K562 (cell line): ENCODE measurements at regions not wholly inside any gene's neighbourhood (a gene's known extent, or its start where the extent isn't known, plus 50 kb on each side); places are given as distances from the start of the nearest gene placed in this dataset.

Source experiments
- EHMT2 ChIP-seq: fragments of 450-650 bp; IDR thresholded peaks from 2 replicates; pipeline ENCODE4 v1.6.1; 2018; ENCODE audit warnings: antibody characterized with exemption
- ESRRB ChIP-seq: fragments of 250-450 bp; sonication (Bioruptor Pico); IDR thresholded peaks from 2 replicates; pipeline ENCODE4 v1.5.0; 2020; ENCODE audit warnings: mild to moderate bottlenecking, moderate library complexity, borderline replicate concordance
- FOXK1 ChIP-seq: sonication (generic); formaldehyde crosslinking; IDR thresholded peaks from 2 replicates; pipeline ENCODE4 v1.8.0; 2022; ENCODE audit warnings: missing genetic modification reagents, mild to moderate bottlenecking, borderline replicate concordance
- KAT7 ChIP-seq: sonication (generic); formaldehyde crosslinking; IDR thresholded peaks from 2 replicates; pipeline ENCODE4 v1.8.0; 2022; ENCODE audit warnings: missing genetic modification reagents, mild to moderate bottlenecking, borderline replicate concordance
- KDM5B ChIP-seq: fragments of 200-600 bp; sonication (generic); IDR thresholded peaks from 2 replicates; pipeline ENCODE4 v1.6.1; 2012; ENCODE audit warnings: low read depth, mild to moderate bottlenecking, moderate library complexity, low read length, control low read depth, inconsistent platforms; ENCODE audit not compliant: insufficient replicate concordance
- RBM25 ChIP-seq: fragments of 200-400 bp; formaldehyde crosslinking; IDR thresholded peaks from 2 replicates; pipeline ENCODE4 v1.6.1; 2018; ENCODE audit warnings: low read length, low read depth, moderate library complexity; ENCODE audit not compliant: severe bottlenecking
- TARDBP ChIP-seq: fragments of 450-650 bp; IDR thresholded peaks from 2 replicates; pipeline ENCODE4 v1.6.1; 2016
- ZBTB8A ChIP-seq: fragments of 450-650 bp; IDR thresholded peaks from 2 replicates; pipeline ENCODE4 v1.6.1; 2018; ENCODE audit warnings: mild to moderate bottlenecking, moderate library complexity; ENCODE audit not compliant: partially characterized antibody
- ZNF232 ChIP-seq: sonication (generic); formaldehyde crosslinking; IDR thresholded peaks from 2 replicates; pipeline ENCODE4 v1.8.0; 2022; ENCODE audit warnings: mild to moderate bottlenecking, missing genetic modification reagents
- ZNF507 ChIP-seq: conservative IDR thresholded peaks from 2 replicates; pipeline ENCODE4 v1.6.1; 2017; ENCODE audit warnings: missing genetic modification characterization, missing compliant biosample characterization
- TF ChIP-seq, protein P1 (sequence below): fragments of 450-650 bp; formaldehyde crosslinking; IDR thresholded peaks from 2 replicates; pipeline ENCODE4 v1.4.0; 2020; ENCODE audit warnings: mild to moderate bottlenecking, moderate library complexity
- TF ChIP-seq, protein P2 (sequence below): fragments of 250-450 bp; sonication (Bioruptor Pico); IDR thresholded peaks from 2 replicates; pipeline ENCODE4 v1.9.0; 2021; ENCODE audit warnings: mild to moderate bottlenecking, inconsistent platforms
- TF ChIP-seq, protein P3 (sequence below): fragments of 250-450 bp; sonication (Bioruptor Pico); IDR thresholded peaks from 2 replicates; pipeline ENCODE4 v1.4.0; 2020
- TF ChIP-seq, protein P4 (sequence below): fragments of 200-800 bp; sonication (Bioruptor generic); IDR thresholded peaks from 2 replicates; pipeline ENCODE4 v1.6.1; 2017; ENCODE audit warnings: missing genetic modification characterization, missing compliant biosample characterization
- TF ChIP-seq, protein P5 (sequence below), 2 experiments: fragments of 200-800 bp in 1 of 2; sonication (Bioruptor generic) in 1 of 2; sonication (generic) in 1 of 2; formaldehyde crosslinking in 1 of 2; IDR thresholded peaks in 1 of 2; conservative IDR thresholded peaks in 1 of 2; 2 replicates each; pipeline versions ENCODE4 v1.5.0 to v1.6.1; 2016 to 2020; ENCODE audit warnings: missing compliant biosample characterization in 1 of 2, missing genetic modification characterization in 1 of 2, missing genetic modification reagents in 1 of 2
- TF ChIP-seq, protein P6 (sequence below): sonication (generic); formaldehyde crosslinking; IDR thresholded peaks from 2 replicates; pipeline ENCODE4 v1.8.0; 2022; ENCODE audit warnings: missing genetic modification reagents, mild to moderate bottlenecking, moderate library complexity, borderline replicate concordance

DNA sequence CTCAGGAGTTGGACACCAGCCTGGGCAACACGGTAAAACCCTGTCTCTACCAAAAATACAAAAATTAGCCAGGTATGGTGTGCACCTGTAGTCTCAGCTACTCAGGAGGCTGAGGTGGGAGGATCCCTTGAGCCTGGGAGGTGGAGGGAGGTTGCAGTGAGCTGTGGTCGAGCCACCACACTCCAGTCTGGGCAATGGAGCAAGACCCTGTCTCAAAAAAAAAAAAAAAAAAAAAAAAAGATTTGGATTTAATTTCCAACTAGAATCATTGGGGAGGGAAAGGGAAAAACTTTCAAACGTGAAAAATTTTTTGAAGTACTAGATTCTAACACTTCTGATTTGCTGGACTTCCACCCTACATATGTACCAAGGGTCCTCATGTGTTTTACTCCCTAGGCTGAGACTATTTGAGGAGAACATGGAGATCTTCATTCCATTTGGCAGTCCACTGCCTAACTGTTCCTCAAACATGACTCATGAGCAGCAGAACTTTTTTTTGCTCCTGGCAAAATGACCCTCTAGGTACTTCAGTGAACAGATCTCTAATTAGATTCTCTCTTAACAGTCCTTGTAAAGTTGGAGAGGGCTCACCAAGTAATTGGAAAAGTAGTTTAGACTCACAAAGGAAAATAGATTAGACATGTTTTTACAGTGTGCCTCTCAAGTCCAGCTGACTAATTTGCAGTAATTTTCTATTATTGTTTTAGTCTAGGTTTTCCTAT, 267.6 kb downstream of the METTL4 start (continued):
- TF ChIP-seq, protein P1, sequence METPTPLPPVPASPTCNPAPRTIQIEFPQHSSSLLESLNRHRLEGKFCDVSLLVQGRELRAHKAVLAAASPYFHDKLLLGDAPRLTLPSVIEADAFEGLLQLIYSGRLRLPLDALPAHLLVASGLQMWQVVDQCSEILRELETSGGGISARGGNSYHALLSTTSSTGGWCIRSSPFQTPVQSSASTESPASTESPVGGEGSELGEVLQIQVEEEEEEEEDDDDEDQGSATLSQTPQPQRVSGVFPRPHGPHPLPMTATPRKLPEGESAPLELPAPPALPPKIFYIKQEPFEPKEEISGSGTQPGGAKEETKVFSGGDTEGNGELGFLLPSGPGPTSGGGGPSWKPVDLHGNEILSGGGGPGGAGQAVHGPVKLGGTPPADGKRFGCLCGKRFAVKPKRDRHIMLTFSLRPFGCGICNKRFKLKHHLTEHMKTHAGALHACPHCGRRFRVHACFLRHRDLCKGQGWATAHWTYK (CRISPR knock-in tag), result no peak
- TF ChIP-seq RBM25 (no peak), KDM5B (no peak), ZNF232 (no peak), EHMT2 (0 out of 2 replicates have a peak, but pooled peaks have one; percentile 42), KAT7 (no peak), FOXK1 (no peak; the same call in 1 of the 2 replicates), ESRRB (no peak), TARDBP (no peak), ZBTB8A (no peak), ZNF507 (tag) (no peak)
- TF ChIP-seq, protein P2, sequence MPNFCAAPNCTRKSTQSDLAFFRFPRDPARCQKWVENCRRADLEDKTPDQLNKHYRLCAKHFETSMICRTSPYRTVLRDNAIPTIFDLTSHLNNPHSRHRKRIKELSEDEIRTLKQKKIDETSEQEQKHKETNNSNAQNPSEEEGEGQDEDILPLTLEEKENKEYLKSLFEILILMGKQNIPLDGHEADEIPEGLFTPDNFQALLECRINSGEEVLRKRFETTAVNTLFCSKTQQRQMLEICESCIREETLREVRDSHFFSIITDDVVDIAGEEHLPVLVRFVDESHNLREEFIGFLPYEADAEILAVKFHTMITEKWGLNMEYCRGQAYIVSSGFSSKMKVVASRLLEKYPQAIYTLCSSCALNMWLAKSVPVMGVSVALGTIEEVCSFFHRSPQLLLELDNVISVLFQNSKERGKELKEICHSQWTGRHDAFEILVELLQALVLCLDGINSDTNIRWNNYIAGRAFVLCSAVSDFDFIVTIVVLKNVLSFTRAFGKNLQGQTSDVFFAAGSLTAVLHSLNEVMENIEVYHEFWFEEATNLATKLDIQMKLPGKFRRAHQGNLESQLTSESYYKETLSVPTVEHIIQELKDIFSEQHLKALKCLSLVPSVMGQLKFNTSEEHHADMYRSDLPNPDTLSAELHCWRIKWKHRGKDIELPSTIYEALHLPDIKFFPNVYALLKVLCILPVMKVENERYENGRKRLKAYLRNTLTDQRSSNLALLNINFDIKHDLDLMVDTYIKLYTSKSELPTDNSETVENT (CRISPR knock-in tag), result no peak
- TF ChIP-seq, protein P3, sequence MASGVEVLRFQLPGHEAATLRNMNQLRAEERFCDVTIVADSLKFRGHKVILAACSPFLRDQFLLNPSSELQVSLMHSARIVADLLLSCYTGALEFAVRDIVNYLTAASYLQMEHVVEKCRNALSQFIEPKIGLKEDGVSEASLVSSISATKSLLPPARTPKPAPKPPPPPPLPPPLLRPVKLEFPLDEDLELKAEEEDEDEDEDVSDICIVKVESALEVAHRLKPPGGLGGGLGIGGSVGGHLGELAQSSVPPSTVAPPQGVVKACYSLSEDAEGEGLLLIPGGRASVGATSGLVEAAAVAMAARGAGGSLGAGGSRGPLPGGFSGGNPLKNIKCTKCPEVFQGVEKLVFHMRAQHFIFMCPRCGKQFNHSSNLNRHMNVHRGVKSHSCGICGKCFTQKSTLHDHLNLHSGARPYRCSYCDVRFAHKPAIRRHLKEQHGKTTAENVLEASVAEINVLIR (CRISPR knock-in tag), result no peak
- TF ChIP-seq, protein P4, sequence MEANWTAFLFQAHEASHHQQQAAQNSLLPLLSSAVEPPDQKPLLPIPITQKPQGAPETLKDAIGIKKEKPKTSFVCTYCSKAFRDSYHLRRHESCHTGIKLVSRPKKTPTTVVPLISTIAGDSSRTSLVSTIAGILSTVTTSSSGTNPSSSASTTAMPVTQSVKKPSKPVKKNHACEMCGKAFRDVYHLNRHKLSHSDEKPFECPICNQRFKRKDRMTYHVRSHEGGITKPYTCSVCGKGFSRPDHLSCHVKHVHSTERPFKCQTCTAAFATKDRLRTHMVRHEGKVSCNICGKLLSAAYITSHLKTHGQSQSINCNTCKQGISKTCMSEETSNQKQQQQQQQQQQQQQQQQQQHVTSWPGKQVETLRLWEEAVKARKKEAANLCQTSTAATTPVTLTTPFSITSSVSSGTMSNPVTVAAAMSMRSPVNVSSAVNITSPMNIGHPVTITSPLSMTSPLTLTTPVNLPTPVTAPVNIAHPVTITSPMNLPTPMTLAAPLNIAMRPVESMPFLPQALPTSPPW (CRISPR knock-in tag), result no peak
- TF ChIP-seq, protein P5, sequence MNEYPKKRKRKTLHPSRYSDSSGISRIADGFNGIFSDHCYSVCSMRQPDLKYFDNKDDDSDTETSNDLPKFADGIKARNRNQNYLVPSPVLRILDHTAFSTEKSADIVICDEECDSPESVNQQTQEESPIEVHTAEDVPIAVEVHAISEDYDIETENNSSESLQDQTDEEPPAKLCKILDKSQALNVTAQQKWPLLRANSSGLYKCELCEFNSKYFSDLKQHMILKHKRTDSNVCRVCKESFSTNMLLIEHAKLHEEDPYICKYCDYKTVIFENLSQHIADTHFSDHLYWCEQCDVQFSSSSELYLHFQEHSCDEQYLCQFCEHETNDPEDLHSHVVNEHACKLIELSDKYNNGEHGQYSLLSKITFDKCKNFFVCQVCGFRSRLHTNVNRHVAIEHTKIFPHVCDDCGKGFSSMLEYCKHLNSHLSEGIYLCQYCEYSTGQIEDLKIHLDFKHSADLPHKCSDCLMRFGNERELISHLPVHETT (CRISPR knock-in tag; conservative IDR thresholded peaks at IDR 0.05 in 1 of 2, IDR thresholded peaks at IDR 0.05 in 1 of 2), result peak in 1 of 2 experiments; percentile 55; a peak in 1 of 4 replicates
- TF ChIP-seq, protein P6, sequence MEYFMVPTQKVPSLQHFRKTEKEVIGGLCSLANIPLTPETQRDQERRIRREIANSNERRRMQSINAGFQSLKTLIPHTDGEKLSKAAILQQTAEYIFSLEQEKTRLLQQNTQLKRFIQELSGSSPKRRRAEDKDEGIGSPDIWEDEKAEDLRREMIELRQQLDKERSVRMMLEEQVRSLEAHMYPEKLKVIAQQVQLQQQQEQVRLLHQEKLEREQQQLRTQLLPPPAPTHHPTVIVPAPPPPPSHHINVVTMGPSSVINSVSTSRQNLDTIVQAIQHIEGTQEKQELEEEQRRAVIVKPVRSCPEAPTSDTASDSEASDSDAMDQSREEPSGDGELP (CRISPR knock-in tag), result no peak
